ENCODE measurements at regions not wholly inside any gene's neighbourhood (a gene's known extent, or its start where the extent isn't known, plus 50 kb on each side); places are given as distances from the start of the nearest gene placed in this dataset.
"Not testable (repeated sequence)": the region's sequence is repeated elsewhere in the genome, so short reads cannot be mapped to it uniquely, and the experiment has no call there.

- TF ChIP-seq CTCF (conservative IDR thresholded peaks at IDR 0.05; ENCODE audit: low read depth, low read length); EZH2 (IDR thresholded peaks at IDR 0.05; ENCODE audit: borderline replicate concordance, low read depth, low read length, poor library complexity, severe bottlenecking): not testable (repeated sequence)
These were observed 3712.5 kb upstream of the OR11H1 start for GRCh38 chr22:11815481-11815880.

Measured in A673 (cell line).